ENCODE measurements at regions not wholly inside any gene's neighbourhood (a gene's known extent, or its start where the extent isn't known, plus 50 kb on each side); places are given as distances from the start of the nearest gene placed in this dataset.

GRCh38 chr9:108160706-108161355, 671.3 kb upstream of the KLF4 start:
- peak in 1 of 2 donors; percentile 28 for ATAC-seq (ENCODE audit: low FRiP score in 2 of 2)
- Histone ChIP-seq H3K4me3 (no peak overlapping the region), H3K36me3 (no peaks in the 10 kb centered on the region), H3K27me3 (no peaks in the 10 kb centered on the region), H3K4me1 (no peaks in the 10 kb centered on the region), H3K9me3 (no peaks in the 10 kb centered on the region), H3K27ac (no peak overlapping the region)
- TF ChIP-seq, protein P1, sequence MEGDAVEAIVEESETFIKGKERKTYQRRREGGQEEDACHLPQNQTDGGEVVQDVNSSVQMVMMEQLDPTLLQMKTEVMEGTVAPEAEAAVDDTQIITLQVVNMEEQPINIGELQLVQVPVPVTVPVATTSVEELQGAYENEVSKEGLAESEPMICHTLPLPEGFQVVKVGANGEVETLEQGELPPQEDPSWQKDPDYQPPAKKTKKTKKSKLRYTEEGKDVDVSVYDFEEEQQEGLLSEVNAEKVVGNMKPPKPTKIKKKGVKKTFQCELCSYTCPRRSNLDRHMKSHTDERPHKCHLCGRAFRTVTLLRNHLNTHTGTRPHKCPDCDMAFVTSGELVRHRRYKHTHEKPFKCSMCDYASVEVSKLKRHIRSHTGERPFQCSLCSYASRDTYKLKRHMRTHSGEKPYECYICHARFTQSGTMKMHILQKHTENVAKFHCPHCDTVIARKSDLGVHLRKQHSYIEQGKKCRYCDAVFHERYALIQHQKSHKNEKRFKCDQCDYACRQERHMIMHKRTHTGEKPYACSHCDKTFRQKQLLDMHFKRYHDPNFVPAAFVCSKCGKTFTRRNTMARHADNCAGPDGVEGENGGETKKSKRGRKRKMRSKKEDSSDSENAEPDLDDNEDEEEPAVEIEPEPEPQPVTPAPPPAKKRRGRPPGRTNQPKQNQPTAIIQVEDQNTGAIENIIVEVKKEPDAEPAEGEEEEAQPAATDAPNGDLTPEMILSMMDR (IDR thresholded peaks at IDR 0.05): no peak
- TF ChIP-seq POLR2A (IDR thresholded peaks at IDR 0.05): no peak
- no peak for TF ChIP-seq EP300 (IDR thresholded peaks at IDR 0.05)
- no peak for TF ChIP-seq POLR2AphosphoS5 (IDR thresholded peaks at IDR 0.05)
- DNase-seq: no peak
- WGBS, 2 donors: 71 to 82% methylated on average over 5 of the region's 5 CpGs

- Histone ChIP-seq H3K27ac (no peak overlapping the region), H3K27me3 (no peaks in the 10 kb centered on the region), H3K4me3 (no peak overlapping the region), H3K36me3 (no peaks in the 10 kb centered on the region), H3K4me1 (no peaks in the 10 kb centered on the region), H3K9me3 (no peaks in the 10 kb centered on the region)
- 100% methylated on average over 1 of the region's 1 CpG for WGBS, 2 donors
- no peak for TF ChIP-seq POLR2AphosphoS5 (IDR thresholded peaks at IDR 0.05)
- no peak for TF ChIP-seq EP300 (IDR thresholded peaks at IDR 0.05)
- TF ChIP-seq, protein P1 (IDR thresholded peaks at IDR 0.05): no peak
- no peak for TF ChIP-seq POLR2A (IDR thresholded peaks at IDR 0.05)
- ATAC-seq (ENCODE audit: low FRiP score in 2 of 2) (no peak), DNase-seq (no peak)
These were observed 670.5 kb upstream of the KLF4 start for GRCh38 chr9:108160039-108160438.

DNA sequence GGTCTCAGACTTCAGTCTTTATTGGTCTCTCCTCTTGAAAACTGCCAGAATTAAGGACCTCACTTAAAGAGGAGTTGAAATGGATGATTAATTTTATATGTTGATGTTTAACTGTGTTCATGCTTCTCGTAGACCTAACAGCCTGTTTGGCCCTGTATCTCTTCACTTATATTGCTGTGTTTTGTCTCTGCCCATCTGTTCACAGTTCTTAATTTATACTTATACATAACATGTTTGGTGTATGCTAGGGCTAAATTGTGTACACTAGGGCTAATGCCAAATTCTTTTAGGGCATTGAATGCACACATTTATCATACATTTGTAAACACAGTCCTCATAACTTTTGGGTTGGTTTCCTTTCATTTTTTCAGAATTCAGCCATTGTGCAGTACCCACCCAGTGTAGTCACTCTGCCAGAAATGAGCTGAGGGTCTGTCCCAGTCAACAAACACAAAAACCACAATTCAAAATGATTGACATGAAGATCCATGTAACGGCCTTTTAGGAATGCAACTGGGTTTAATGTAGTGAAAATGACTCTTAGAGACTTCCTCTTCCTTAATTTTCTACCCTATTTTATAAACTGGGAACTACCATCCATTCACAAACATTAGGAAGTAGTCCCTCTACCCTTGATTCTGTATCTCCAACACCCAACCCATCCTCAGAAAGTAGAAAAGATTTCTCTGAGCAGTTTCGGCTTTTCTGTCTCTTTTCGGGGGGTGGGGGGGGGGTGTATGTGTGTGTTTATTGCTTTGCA, 668.8 kb upstream of the KLF4 start:
- DNase-seq (no peak), ATAC-seq (ENCODE audit: low FRiP score in 2 of 2) (no peak)
- no peaks in the 10 kb centered on the region for H3K9me3 ChIP-seq
- no peaks in the 10 kb centered on the region for H3K36me3 ChIP-seq
- TF ChIP-seq, protein P1 (IDR thresholded peaks at IDR 0.05): no peak
- TF ChIP-seq EP300 (IDR thresholded peaks at IDR 0.05) (no peak), POLR2AphosphoS5 (IDR thresholded peaks at IDR 0.05) (no peak), POLR2A (IDR thresholded peaks at IDR 0.05) (no peak)
- no peaks in the 10 kb centered on the region for H3K4me1 ChIP-seq
- no peak overlapping the region for H3K27ac ChIP-seq
- no peaks in the 10 kb centered on the region for H3K27me3 ChIP-seq
- no peak overlapping the region for H3K4me3 ChIP-seq
- WGBS, 2 donors: 82 to 86% methylated on average over 4 of the region's 4 CpGs

GRCh38 chr9:108156270-108156998, 666.9 kb upstream of the KLF4 start:
- Histone ChIP-seq H3K4me1 (peaks cover 0 to 2% (median under 1%) of the 10 kb centered on the region in 4 donors), H3K27ac (peak overlapping the region in 1 of 4 donors; percentile 2), H3K4me3 (no peak overlapping the region), H3K9me3 (no peaks in the 10 kb centered on the region), H3K36me3 (no peaks in the 10 kb centered on the region), H3K27me3 (no peaks in the 10 kb centered on the region)
- DNase-seq (peak in 1 of 2 donors; percentile 28), ATAC-seq (ENCODE audit: low FRiP score in 2 of 2) (peak in 1 of 2 donors; percentile 53)
- 49 to 68% methylated on average over 5 of the region's 5 CpGs for WGBS, 2 donors
- TF ChIP-seq, protein P1 (IDR thresholded peaks at IDR 0.05): no peak
- TF ChIP-seq POLR2AphosphoS5 (IDR thresholded peaks at IDR 0.05) (no peak), EP300 (IDR thresholded peaks at IDR 0.05) (no peak), POLR2A (IDR thresholded peaks at IDR 0.05) (no peak)
